ENCODE measurements at regions not wholly inside any gene's neighbourhood (a gene's known extent, or its start where the extent isn't known, plus 50 kb on each side); places are given as distances from the start of the nearest gene placed in this dataset.
A peak's percentile ranks its signal among the peaks of the same experiment; 100 is the strongest.

GRCh38 chr5:107275333-107275732, 395.4 kb downstream of the EFNA5 start:
- DNase-seq (ENCODE audit: low read depth): no peak
- TF ChIP-seq, protein P1, sequence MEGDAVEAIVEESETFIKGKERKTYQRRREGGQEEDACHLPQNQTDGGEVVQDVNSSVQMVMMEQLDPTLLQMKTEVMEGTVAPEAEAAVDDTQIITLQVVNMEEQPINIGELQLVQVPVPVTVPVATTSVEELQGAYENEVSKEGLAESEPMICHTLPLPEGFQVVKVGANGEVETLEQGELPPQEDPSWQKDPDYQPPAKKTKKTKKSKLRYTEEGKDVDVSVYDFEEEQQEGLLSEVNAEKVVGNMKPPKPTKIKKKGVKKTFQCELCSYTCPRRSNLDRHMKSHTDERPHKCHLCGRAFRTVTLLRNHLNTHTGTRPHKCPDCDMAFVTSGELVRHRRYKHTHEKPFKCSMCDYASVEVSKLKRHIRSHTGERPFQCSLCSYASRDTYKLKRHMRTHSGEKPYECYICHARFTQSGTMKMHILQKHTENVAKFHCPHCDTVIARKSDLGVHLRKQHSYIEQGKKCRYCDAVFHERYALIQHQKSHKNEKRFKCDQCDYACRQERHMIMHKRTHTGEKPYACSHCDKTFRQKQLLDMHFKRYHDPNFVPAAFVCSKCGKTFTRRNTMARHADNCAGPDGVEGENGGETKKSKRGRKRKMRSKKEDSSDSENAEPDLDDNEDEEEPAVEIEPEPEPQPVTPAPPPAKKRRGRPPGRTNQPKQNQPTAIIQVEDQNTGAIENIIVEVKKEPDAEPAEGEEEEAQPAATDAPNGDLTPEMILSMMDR (conservative IDR thresholded peaks at IDR 0.05; ENCODE audit: low read length): no peak
- H3K4me3 ChIP-seq (ENCODE audit: low read length): no peak overlapping the region

DNA sequence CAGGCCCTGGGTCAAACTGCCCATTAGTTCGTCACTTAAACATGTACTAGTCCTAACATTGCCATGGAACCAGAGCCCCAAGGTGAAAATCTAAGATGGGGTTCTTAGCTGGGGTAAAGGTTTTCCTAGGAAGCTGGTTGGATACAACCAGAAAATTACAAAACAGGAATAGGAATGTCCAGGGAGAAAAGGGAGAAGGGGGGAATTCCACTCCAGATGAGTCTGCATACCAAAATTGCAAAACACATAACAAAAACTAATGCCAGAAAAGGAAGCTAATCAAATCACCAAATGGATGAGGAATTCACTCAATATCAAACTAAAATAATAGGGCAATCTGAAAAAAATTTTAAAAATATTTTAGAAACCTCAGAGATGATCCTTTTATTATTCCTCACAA, 396.2 kb downstream of the EFNA5 start:
- no peak overlapping the region for H3K4me3 ChIP-seq (ENCODE audit: low read length)
- TF ChIP-seq, protein P1 (conservative IDR thresholded peaks at IDR 0.05; ENCODE audit: low read length): no peak
- peak; percentile 9 for DNase-seq (ENCODE audit: low read depth)

- TF ChIP-seq, protein P1 (conservative IDR thresholded peaks at IDR 0.05; ENCODE audit: low read length): no peak
- DNase-seq (ENCODE audit: low read depth): no peak
- H3K4me3 ChIP-seq (ENCODE audit: low read length): no peak overlapping the region
These were observed 397.8 kb downstream of the EFNA5 start for GRCh38 chr5:107272954-107273353.

DNA sequence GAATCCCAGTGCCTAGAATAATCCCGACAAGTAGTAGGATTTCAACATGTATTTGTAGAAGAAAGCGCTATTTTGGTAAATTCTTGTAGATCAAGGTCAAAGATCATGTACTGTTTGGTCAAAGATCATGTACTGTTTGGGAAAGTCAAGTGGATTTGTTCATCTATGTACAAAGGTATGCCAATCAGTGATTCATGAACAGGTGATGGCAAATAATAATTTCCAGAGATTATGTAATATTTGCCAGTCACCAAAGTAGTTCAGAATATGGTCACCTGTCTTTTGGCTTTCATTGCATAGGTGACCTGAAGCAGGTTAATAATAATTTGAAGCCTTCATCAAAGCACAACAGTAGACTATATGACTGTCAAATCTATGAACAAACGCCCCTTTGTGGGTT, 398.2 kb downstream of the EFNA5 start:
- TF ChIP-seq, protein P1 (conservative IDR thresholded peaks at IDR 0.05; ENCODE audit: low read length): no peak
- H3K4me3 ChIP-seq (ENCODE audit: low read length): no peak overlapping the region
- no peak for DNase-seq (ENCODE audit: low read depth)

GRCh38 chr5:107271682-107272350, 398.9 kb downstream of the EFNA5 start:
- TF ChIP-seq, protein P1 (conservative IDR thresholded peaks at IDR 0.05; ENCODE audit: low read length): no peak
- H3K4me3 ChIP-seq (ENCODE audit: low read length): no peak overlapping the region
- no peak for DNase-seq (ENCODE audit: low read depth)

GRCh38 chr5:107270561-107270960, 400.2 kb downstream of the EFNA5 start:
- DNase-seq (ENCODE audit: low read depth): no peak
- H3K4me3 ChIP-seq (ENCODE audit: low read length): no peak overlapping the region
- TF ChIP-seq, protein P1 (conservative IDR thresholded peaks at IDR 0.05; ENCODE audit: low read length): no peak

- DNase-seq (ENCODE audit: low read depth): no peak
- H3K4me3 ChIP-seq (ENCODE audit: low read length): no peak overlapping the region
- TF ChIP-seq, protein P1 (conservative IDR thresholded peaks at IDR 0.05; ENCODE audit: low read length): no peak
These were observed 401.1 kb downstream of the EFNA5 start for GRCh38 chr5:107269678-107270077.
